BLaER1 treated with 17β-estradiol and CSF1 and Interleukin-3, amounts not matched to agents 10 nM and 100 nM (cell line): ENCODE measurements at regions not wholly inside any gene's neighbourhood (a gene's known extent, or its start where the extent isn't known, plus 50 kb on each side); places are given as distances from the start of the nearest gene placed in this dataset.

ENCODE experiments used
- H3K27ac ChIP-seq, 11 experiments: shearing (Covaris generic); formaldehyde crosslinking; 2 replicates each; pipeline ENCODE4 v1.8.1; 2022
- H3K27me3 ChIP-seq, 11 experiments: shearing (Covaris generic); formaldehyde crosslinking; 2 replicates each; pipeline ENCODE4 v1.8.1; 2022
- H3K36me3 ChIP-seq, 11 experiments: shearing (Covaris generic); formaldehyde crosslinking; 2 replicates each; pipeline ENCODE4 v1.8.1; 2022
- H3K4me1 ChIP-seq, 10 experiments: shearing (Covaris generic); formaldehyde crosslinking; 2 replicates each; pipeline ENCODE4 v1.8.1; 2022
- H3K4me2 ChIP-seq, 11 experiments: shearing (Covaris generic); formaldehyde crosslinking; 2 replicates each; pipeline ENCODE4 v1.8.1; 2022
- H3K4me3 ChIP-seq, 10 experiments: shearing (Covaris generic); formaldehyde crosslinking; 2 replicates each; pipeline ENCODE4 v1.8.1; 2022
- H3K9ac ChIP-seq, 11 experiments: shearing (Covaris generic); formaldehyde crosslinking; 2 replicates each; pipeline ENCODE4 v1.8.1; 2022
- H3K9me3 ChIP-seq, 11 experiments: shearing (Covaris generic); formaldehyde crosslinking; replicated peaks in 1 of 11; 2 replicates each; pipeline ENCODE4 v1.8.1; 2022
- H4K20me1 ChIP-seq, 11 experiments: shearing (Covaris generic); formaldehyde crosslinking; 2 replicates each; pipeline ENCODE4 v1.8.1; 2022
- Cebpa-rat ChIP-seq, 11 experiments: shearing (Covaris generic); IDR thresholded peaks; 2 replicates each; pipeline ENCODE4 v1.8.1; 2022

GRCh38 chr14:104504172-104504735, 75.3 kb upstream of the C14orf180 start:
- H4K20me1 ChIP-seq = no peaks in the 10 kb centered on the region
- TF ChIP-seq Cebpa-rat (IDR thresholded peaks at IDR 0.05) = no peak
- H3K4me3 ChIP-seq = no peak overlapping the region
- H3K27ac ChIP-seq = no peak overlapping the region
- H3K36me3 ChIP-seq = no peaks in the 10 kb centered on the region
- peaks cover 21 to 43% (median 32%) of the 10 kb centered on the region in 11 experiments for H3K9me3 ChIP-seq
- no peak overlapping the region for H3K9ac ChIP-seq
- H3K4me1 ChIP-seq = peaks cover 0 to 13% (median 8%) of the 10 kb centered on the region in 10 experiments; a peak in 10 of 20 replicates
- no peaks in the 10 kb centered on the region for H3K27me3 ChIP-seq
- H3K4me2 ChIP-seq = no peak overlapping the region

- peaks cover 0 to 22% (median 10%) of the 10 kb centered on the region in 10 experiments; a peak in 16 of 20 replicates for H3K4me1 ChIP-seq
- no peaks in the 10 kb centered on the region for H3K27me3 ChIP-seq
- H3K4me2 ChIP-seq = no peak overlapping the region
- no peak overlapping the region for H3K9ac ChIP-seq
- no peak overlapping the region for H3K4me3 ChIP-seq
- H3K9me3 ChIP-seq = peaks cover 21 to 38% (median 30%) of the 10 kb centered on the region in 11 experiments
- no peaks in the 10 kb centered on the region for H3K36me3 ChIP-seq
- H3K27ac ChIP-seq = no peak overlapping the region
- TF ChIP-seq Cebpa-rat (IDR thresholded peaks at IDR 0.05) = no peak
- H4K20me1 ChIP-seq = no peaks in the 10 kb centered on the region; a peak in 1 of 22 replicates
These were observed 74.2 kb upstream of the C14orf180 start for GRCh38 chr14:104505085-104506074.

GRCh38 chr14:104506461-104507253, 72.9 kb upstream of the C14orf180 start:
- peaks cover 15 to 28% (median 21%) of the 10 kb centered on the region in 11 experiments for H3K9me3 ChIP-seq
- H3K4me2 ChIP-seq = peak overlapping the region in 3 of 11 experiments; percentile 11 to 41 (median 12); a peak in 3 of 22 replicates
- TF ChIP-seq Cebpa-rat (IDR thresholded peaks at IDR 0.05) = no peak
- peaks cover 0 to 8% (median 0%) of the 10 kb centered on the region in 11 experiments; a peak in 2 of 22 replicates for H3K27me3 ChIP-seq
- H3K9ac ChIP-seq = no peak overlapping the region
- H3K27ac ChIP-seq = no peak overlapping the region
- no peak overlapping the region for H3K4me3 ChIP-seq
- no peaks in the 10 kb centered on the region; a peak in 1 of 22 replicates for H4K20me1 ChIP-seq
- peaks cover 0 to 34% (median 20%) of the 10 kb centered on the region in 10 experiments; a peak in 17 of 20 replicates for H3K4me1 ChIP-seq
- no peaks in the 10 kb centered on the region for H3K36me3 ChIP-seq

- Histone ChIP-seq H3K27ac (no peak overlapping the region), H3K4me1 (peaks cover 5 to 42% (median 28%) of the 10 kb centered on the region in 10 experiments; a peak in 17 of 20 replicates)
- no peak for TF ChIP-seq Cebpa-rat (IDR thresholded peaks at IDR 0.05)
These were observed 72.1 kb upstream of the C14orf180 start for GRCh38 chr14:104507443-104507842.

GRCh38 chr14:104509673-104510072, 69.9 kb upstream of the C14orf180 start:
- H3K27me3 ChIP-seq = peaks cover 0 to 27% (median 9%) of the 10 kb centered on the region in 11 experiments; a peak in 13 of 22 replicates

More at GRCh38 chr14:104507443-104507842, 72.1 kb upstream of the C14orf180 start:
- Histone ChIP-seq H3K4me3 (no peak overlapping the region), H4K20me1 (no peaks in the 10 kb centered on the region; a peak in 1 of 22 replicates), H3K4me2 (peak overlapping the region in 7 of 11 experiments; percentile 0 to 41 (median 12); a peak in 6 of 22 replicates), H3K9ac (no peak overlapping the region), H3K27me3 (peaks cover 0 to 15% (median 0%) of the 10 kb centered on the region in 11 experiments; a peak in 9 of 22 replicates), H3K9me3 (peaks cover 8 to 20% (median 13%) of the 10 kb centered on the region in 11 experiments), H3K36me3 (no peaks in the 10 kb centered on the region)

GRCh38 chr14:104510216-104510615, 69.3 kb upstream of the C14orf180 start:
- Histone ChIP-seq H3K27me3 (peaks cover 0 to 27% (median 9%) of the 10 kb centered on the region in 11 experiments; a peak in 13 of 22 replicates), H4K20me1 (no peaks in the 10 kb centered on the region; a peak in 1 of 22 replicates), H3K9ac (no peak overlapping the region; a peak in 1 of 22 replicates), H3K4me1 (peaks cover 5 to 61% (median 45%) of the 10 kb centered on the region in 10 experiments; a peak in 17 of 20 replicates), H3K4me2 (peak overlapping the region in 6 of 11 experiments; percentile 61 to 79 (median 72); a peak in 10 of 22 replicates), H3K9me3 (peaks cover 0 to 6% (median 0%) of the 10 kb centered on the region in 11 experiments; a peak in 4 of 22 replicates), H3K4me3 (no peak overlapping the region), H3K27ac (no peak overlapping the region), H3K36me3 (no peaks in the 10 kb centered on the region)
- TF ChIP-seq Cebpa-rat (IDR thresholded peaks at IDR 0.05) = no peak

More at GRCh38 chr14:104509673-104510072, 69.9 kb upstream of the C14orf180 start:
- Histone ChIP-seq H3K9me3 (peaks cover 0 to 6% (median 0%) of the 10 kb centered on the region in 11 experiments; a peak in 4 of 22 replicates), H3K4me2 (no peak overlapping the region), H4K20me1 (no peaks in the 10 kb centered on the region; a peak in 1 of 22 replicates), H3K9ac (no peak overlapping the region), H3K27ac (no peak overlapping the region), H3K4me1 (peaks cover 5 to 62% (median 44%) of the 10 kb centered on the region in 10 experiments; a peak in 17 of 20 replicates), H3K36me3 (no peaks in the 10 kb centered on the region), H3K4me3 (no peak overlapping the region)
- no peak for TF ChIP-seq Cebpa-rat (IDR thresholded peaks at IDR 0.05)

GRCh38 chr14:104510794-104511611, 68.6 kb upstream of the C14orf180 start:
- Histone ChIP-seq H4K20me1 (no peaks in the 10 kb centered on the region; a peak in 1 of 22 replicates), H3K4me1 (peaks cover 5 to 59% (median 45%) of the 10 kb centered on the region in 10 experiments; a peak in 17 of 20 replicates), H3K27me3 (peaks cover 0 to 27% (median 9%) of the 10 kb centered on the region in 11 experiments; a peak in 13 of 22 replicates), H3K9me3 (peaks cover 0 to 7% (median 0%) of the 10 kb centered on the region in 11 experiments; a peak in 5 of 22 replicates), H3K4me2 (peak overlapping the region in 8 of 11 experiments; percentile 34 to 79 (median 66); a peak in 17 of 22 replicates), H3K9ac (peak overlapping the region in 1 of 11 experiments; percentile 6; a peak in 2 of 22 replicates), H3K4me3 (no peak overlapping the region), H3K36me3 (no peaks in the 10 kb centered on the region), H3K27ac (no peak overlapping the region)
- TF ChIP-seq Cebpa-rat (IDR thresholded peaks at IDR 0.05) = no peak
